Activated T-helper 1 cell treated with anti-CD3 and anti-CD28 coated beads, Interleukin-2, amount 50 U/mL, for 16 hours (primary cell): ENCODE measurements at regions not wholly inside any gene's neighbourhood (a gene's known extent, or its start where the extent isn't known, plus 50 kb on each side); places are given as distances from the start of the nearest gene placed in this dataset.
"Not testable (repeated sequence)": the region's sequence is repeated elsewhere in the genome, so short reads cannot be mapped to it uniquely, and the experiment has no call there.

Experiments used
- DNase-seq, 2 donors: peaks; one replicate each; pipeline ENCODE4 v3.0.0-alpha.2; 2020; ENCODE audit warnings: low read depth in 1 of 2, low spot score in 1 of 2

DNA sequence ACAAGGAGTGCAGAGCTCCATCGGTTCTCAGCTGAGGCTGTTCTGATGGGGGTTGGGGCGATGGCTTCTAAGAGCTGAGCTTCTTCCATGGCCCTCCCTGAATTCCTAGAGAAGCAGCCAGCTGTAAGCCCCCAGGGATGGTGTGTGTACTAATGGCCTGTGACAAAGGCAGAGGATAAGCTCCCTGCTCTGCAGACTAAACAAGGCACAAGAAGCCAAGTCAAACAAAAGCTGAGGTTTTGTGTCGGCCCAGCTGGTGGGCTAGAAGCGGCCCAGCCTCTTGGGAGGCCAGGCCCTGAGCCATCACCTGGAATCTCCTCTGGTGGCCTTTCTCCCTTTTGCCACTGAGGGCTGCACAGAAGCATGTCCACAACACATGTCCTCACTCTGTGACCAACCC is 75.0 kb upstream of the XPA start:
- no peak for DNase-seq

DNA sequence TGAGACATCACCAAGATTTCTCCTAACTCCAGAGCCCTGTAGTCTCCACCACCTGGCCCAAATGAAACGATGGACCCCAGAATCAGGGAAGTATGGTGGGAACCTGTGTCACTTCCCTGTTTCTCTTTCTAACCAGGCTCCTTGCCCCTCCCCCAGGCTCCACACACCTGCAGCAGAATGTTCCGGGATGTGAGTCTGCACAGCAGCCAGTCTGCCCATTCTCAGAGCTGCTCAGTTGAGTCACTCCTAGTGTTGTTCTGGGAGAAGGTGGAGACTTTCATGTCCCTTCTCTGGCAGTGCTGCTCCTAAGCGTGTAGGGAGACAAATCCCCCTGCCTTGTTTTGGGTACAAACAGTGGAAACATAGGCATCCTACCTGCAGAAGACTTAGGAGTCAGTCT is 76.0 kb upstream of the XPA start:
- no peak for DNase-seq

DNA sequence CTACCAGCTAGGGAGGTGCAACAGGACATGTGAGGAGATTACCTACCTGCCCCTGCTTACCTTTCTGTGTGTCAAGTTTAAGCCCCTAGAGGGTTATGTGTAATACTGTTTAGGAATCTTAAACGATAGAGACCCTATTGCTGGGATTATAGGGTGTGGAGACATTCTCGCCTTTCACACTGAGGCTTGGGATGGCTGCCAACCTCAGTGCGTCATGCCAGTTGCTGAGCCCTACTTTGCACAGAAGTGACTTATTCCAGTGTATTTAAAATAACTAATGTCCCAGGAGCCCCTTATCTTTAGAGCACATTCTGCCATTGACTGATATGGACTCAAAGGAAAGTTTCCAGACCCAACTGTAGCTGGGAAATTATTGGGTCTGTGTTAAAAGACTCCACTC is 76.6 kb upstream of the XPA start:
- DNase-seq = no peak

DNA sequence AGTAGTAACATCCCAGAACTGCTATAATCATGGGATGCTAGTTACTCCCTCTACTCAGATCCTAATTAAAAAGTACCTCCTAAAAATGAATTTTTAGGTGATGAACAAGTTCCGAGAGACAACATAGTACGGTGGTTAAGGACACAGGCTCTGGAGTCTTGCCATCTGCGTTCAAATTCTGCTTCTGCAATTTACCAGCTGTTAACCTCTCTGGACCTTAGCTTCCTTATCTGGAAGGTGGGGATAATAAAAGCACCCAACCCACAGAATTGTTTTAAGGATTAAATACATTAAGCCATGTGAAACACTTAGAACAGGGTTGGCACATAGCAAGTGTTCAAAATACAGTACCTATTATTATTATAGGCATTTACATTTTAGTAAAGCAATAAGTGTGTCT is 77.5 kb upstream of the XPA start:
- no peak for DNase-seq

DNA sequence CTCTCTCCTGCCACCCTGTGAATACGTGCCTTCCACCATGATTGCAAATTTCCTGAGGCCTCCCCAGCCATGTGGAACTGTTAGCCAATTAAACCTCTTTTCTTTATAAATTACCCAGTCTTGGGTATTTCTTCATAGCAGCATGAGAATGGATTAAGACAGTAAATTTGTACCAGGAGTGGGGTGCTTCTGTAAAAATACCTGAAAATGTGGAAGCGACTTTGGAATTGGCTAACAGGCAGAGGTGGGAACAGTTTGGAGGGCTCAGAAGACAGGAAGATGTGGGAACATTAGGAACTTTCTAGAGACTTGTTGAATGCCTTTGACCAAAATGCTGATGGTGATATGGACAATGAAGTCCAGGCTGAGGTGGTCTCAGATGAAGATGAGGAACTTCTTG is 74.3 kb upstream of the FOXE1 start:
- DNase-seq = not testable (repeated sequence)

DNA sequence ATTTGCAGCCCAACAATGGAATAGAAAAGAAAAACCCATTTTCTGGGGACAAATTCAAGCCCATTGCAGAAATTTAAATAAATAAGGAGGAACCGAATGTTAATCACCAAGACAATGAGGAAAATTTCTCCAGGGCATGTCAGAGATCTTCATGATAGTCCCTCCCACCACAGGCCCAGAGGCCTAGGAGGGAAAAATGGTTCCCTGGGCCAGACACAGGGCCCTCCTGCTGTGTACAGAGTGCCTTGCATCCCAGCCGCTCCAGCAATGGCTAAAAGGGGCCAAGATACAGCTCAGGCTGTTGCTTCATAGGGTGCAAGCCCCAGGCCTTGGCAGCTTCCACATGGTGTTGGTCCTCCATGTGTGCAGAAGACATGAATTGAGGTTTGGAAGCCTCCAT is 73.4 kb upstream of the FOXE1 start:
- DNase-seq = no peak

DNA sequence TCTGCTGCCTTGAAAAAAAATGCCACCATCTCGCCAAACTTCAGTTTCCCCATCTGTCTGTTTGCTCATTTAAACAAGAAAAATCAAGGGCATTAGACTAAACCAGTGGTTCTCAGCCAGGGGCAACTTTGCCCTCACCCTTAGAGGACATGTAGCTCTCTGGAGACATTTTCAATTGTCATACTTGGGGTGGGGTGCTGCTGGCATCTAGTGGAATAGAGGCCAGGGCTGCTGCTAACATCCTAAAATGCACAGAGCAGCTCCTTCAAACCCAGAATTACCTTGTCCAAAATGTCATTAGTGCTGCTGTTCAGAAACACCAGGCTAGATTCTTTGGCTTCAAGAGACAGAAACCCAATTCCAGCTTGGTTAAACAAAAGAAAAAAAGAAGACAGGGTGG is 71.1 kb upstream of the FOXE1 start:
- DNase-seq = no peak

DNA sequence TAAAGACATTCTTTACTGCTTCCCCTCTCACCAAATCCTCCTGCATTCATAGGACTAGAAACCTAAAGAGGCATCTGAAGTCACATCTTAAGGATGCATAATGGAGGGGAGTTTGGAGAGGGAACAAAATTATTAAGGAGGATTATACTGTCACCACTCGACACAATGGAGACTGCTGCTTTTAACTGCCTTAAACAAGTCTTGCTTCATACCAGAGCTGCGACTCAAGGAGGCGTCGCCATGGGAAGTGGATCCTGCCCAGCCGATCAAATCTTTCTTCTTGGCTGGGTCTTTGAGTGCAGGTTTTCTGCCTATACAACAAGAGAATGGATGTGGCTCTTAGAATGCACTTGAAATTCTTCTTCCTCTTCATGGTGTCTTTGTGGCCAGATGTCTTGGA is 66.7 kb upstream of the FOXE1 start:
- no peak for DNase-seq

DNA sequence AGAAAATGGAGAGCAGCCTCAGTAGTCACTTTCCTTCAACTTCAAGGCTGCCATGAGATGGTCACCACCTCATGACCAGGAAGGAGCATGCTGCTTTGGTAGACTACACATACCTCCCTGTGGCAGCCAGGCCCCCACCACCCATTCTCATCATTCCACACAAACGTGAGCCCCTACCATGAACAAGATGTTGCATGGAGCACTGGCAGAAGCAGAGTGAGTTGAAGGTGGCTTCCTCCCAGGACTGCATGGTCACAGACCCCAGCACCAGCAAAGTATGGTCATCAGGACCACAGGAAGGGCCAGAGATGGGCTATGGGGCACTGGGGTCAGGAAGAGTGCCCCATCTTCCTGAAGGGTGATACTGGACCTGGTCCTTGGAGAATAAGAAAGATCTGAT is 65.5 kb upstream of the FOXE1 start:
- DNase-seq = no peak

DNA sequence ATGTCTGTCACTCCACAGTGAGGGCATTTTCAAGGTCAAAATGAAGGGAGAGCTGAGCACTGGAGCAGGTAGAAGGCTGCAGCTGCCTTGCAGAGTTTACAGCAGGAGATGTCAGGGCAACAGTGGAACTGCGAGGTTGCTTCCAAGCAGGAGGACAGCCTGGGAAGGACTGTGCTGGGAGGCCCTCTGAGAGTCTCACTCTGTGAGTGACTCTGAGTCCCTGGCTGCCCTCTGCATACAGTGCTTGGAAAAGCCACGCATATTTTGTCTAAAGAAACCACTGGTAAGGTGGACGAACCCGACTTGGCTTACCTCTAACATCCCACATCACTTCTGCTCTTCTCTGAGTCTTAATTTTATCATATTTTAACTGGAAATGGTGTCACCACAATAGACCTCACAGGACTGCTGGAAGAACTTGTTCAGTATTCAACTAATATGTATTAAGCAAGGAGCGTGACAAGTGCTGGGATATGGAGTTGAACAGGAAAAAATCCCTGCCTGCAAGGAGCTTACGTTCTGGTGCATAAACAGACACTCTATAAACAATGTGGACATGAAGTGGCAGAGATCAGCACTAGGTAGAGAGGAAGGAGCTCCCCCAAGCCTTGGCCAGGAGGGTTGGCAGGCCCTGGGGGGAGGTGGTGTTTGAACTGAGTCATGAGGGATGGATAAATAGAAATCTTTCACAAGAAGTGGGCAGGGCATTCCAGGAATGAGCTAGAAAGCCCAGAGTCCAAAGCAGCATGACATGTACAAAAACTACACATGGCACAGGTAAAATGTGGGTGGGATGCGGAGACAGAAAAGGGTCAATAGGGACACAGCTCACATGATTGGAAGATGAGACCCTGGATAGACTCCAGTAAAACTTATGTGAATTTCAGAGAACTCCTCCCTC is 64.0 kb upstream of the FOXE1 start:
- no peak for DNase-seq

DNA sequence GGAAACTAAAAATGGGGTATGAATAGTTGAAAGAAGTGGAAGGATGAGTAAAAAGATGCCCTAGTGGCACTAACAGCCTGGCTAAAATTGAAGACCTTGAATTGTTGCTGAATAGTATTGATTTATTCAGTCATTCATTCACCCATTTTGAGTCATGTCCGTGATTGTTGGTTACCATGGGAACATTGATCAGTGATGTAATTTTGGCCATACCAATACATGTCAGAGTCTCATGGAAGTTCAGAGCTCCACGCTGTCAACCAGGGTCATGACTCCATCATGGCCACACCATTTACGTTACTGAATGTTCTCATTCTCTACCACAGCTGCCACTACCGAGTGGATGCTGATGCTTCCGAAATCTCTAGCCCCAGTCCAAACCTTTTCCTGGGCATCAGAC is 62.5 kb upstream of the FOXE1 start:
- DNase-seq = no peak

DNA sequence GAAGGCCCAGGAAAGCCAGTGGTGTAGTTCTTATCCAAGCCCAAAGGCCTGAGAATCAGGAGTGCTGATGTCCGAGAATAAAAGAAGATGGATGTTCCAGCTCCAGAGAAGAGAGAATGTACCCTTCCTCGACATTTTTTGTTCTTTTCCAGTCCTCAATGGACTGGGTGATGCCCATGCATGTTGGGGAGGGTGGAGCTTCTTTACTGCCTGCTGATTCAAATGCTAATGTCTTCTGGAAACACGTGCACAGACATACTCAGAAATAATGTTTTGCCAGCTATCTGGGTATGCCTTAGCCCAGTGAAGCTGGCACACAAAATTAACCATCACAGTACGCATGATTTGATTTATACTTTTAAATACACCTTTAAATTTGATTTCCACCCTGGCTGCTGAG is 61.5 kb upstream of the FOXE1 start:
- no peak for DNase-seq

DNA sequence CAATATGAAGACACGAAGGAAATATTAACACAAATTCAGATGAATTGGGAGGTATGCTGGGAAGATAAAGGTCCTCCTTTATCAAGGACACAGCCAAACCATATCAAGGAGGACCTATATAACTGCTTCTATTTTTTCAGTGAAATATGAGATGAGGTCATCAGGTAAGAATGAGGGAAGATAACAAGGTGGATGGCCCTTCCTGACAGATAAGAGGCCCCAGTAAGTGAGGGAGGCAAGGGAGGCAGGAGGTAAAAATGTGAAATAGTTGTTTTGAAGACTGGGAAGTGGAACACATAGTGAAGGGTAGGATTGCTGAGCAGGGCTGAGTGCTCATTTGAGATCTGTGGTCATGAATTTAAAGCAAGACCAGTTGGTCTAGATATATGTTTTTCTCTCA is 60.0 kb upstream of the FOXE1 start:
- DNase-seq = no peak

DNA sequence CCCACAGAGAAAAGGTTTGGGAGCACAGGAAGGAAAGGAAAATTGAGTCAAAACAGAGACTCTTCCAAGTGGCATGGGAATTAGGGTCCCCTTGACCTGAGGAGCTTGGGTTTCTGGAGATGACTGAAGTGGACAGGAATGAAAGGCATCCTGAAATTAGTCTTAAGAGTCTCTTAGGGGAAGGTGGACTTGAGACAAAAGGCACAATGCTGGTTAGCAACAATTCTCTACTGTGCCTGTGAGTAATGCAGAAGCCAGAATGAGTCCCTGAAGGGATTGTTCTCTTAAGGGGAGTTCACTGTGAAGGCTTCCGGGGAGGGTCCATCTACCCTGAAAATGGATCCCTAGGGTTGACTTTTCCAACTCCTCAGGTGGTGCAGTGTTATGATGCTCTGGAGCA is 58.4 kb upstream of the FOXE1 start:
- DNase-seq = no peak

DNA sequence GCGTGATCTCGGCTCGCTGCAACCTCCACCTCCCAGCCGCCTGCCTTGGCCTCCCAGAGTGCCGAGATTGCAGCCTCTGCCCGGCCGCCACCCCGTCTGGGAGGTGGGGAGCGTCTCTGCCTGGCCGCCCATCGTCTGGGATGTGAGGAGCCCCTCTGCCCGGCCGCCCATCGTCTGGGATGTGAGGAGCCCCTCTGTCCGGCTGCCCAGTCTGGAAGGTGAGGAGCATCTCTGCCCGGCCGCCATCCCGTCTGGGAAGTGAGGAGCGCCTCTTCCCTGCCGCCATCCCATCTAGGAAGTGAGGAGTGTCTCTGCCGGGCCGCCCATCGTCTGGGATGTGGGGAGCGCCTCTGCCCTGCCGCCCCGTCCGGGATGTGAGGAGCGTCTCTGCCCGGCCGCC is 56.9 kb upstream of the FOXE1 start:
- DNase-seq = not testable (repeated sequence)

DNA sequence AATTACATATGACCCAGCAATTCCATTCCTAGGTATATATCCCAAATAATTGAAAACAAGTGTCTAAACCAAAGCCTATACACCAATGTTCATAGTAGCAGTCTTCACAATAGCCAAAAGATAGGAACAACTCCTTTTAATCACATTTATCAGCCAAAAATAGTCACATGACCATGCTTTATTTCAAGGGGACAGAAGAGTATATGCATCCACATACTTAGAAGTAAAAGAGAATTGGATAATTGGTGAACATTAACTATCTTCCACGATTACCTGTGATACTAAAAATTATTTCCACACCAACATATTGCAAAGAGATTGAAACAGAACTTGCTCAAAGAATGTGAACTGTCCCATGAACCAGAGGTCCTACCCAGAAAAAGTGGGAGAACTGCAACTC is 51.8 kb upstream of the FOXE1 start:
- no peak for DNase-seq

DNA sequence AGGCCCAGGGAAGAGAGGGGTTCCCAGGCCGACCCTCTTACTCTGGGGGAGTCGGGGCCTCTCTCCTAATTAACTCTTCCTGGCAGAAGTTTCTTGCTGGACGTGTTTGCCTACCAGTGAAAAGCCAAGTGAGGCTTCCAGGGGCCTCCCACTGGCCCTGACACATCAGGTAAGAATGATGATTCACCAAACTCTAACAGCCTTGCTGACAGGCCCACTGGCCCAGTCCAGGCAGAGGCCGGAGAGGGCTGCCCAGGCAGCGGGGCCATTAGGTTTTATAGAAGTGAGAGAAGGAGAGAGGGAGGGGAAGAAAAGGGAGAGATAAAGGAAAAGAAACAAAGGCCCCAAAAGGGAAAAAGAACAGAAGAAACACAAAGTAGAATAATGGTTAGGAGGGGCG is 50.8 kb upstream of the FOXE1 start:
- DNase-seq = no peak

DNA sequence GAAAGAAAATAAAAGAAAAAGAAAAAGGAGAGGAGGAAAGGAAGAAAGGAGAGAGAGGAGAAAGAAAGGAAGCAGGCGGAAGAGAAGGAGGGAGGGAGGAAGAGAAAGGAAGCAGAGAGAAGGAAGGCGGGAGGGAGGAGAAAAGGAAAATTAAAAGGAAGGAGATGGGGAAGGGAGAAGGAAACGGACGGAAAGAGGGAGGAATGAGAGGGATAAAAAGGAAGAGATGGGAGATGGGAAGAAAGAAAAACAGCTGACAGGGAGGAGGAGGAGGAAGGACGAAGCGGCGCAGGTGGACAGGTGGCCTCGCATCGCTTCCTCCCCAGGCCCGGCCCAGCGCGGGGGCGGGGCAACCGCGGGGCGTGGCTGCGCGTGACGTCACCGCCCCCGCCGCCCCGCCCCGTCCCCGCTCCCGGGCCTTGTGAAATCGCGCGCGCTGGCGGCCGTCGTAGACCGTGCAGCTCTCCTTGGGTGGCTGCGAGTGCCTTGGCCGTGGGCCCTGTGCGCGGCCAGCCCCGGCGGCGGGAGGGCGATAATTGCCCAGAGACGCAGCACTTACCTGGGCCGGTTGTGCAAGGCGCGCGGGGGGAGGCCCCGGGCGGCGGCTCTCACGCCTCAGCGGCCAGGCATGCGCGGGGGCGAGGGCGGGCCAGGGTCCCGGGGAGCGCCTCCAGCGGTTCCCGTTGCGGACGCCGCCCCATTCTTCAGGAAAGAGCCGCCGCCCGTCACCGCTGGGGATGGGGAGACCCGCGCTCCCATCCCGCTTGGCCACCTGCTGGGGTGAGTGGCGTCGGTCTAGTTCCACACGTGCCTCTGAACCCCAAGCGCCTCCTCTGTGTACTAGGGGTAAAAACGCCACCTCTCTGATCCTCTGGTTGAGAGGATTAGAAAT is 49.6 kb upstream of the FOXE1 start:
- DNase-seq = peak; percentile 54 to 68
